ENCODE measurements at regions not wholly inside any gene's neighbourhood (a gene's known extent, or its start where the extent isn't known, plus 50 kb on each side); places are given as distances from the start of the nearest gene placed in this dataset.
"Not testable (repeated sequence)": the region's sequence is repeated elsewhere in the genome, so short reads cannot be mapped to it uniquely, and the experiment has no call there.

GRCh38 chrX:82528525-82528924 is 979.6 kb upstream of the POU3F4 start:
- Histone ChIP-seq H3K9me2 (replicated peaks; ENCODE audit: insufficient read depth, low read length) (no peaks in the 10 kb centered on the region), H3K4me1 (ENCODE audit: low read length) (no peaks in the 10 kb centered on the region), H3K9ac (ENCODE audit: low read length) (no peak overlapping the region), H3K4me2 (ENCODE audit: low read depth, low read length) (no peak overlapping the region), H3K4me3 (ENCODE audit: low read length) (no peak overlapping the region), H3K9me3 (replicated peaks; ENCODE audit: insufficient read depth, low read length) (no peaks in the 10 kb centered on the region), H2AFZ (ENCODE audit: low read length) (no peak overlapping the region), H4K20me1 (ENCODE audit: insufficient read depth, low read length) (no peaks in the 10 kb centered on the region), H3K27me3 (replicated peaks; ENCODE audit: insufficient read depth, low read length) (no peaks in the 10 kb centered on the region), H3K36me3 (replicated peaks; ENCODE audit: insufficient read depth, low read length) (no peaks in the 10 kb centered on the region), H3K79me2 (ENCODE audit: low read length) (no peaks in the 10 kb centered on the region), H3K27ac (ENCODE audit: low read length) (no peak overlapping the region), H3F3A (ENCODE audit: insufficient read depth, low read length) (no peaks in the 10 kb centered on the region)
- no peak for DNase-seq
- TF ChIP-seq CTCF (IDR thresholded peaks at IDR 0.05; ENCODE audit: low read length): no peak

- Histone ChIP-seq H3F3A (ENCODE audit: insufficient read depth, low read length) (no peaks in the 10 kb centered on the region), H4K20me1 (ENCODE audit: insufficient read depth, low read length) (no peaks in the 10 kb centered on the region), H3K9me3 (replicated peaks; ENCODE audit: insufficient read depth, low read length) (no peaks in the 10 kb centered on the region), H3K9me2 (replicated peaks; ENCODE audit: insufficient read depth, low read length) (no peaks in the 10 kb centered on the region), H3K36me3 (replicated peaks; ENCODE audit: insufficient read depth, low read length) (no peaks in the 10 kb centered on the region), H3K27me3 (replicated peaks; ENCODE audit: insufficient read depth, low read length) (no peaks in the 10 kb centered on the region), H3K4me2 (ENCODE audit: low read depth, low read length) (no peak overlapping the region), H3K27ac (ENCODE audit: low read length) (no peak overlapping the region), H2AFZ (ENCODE audit: low read length) (no peak overlapping the region), H3K9ac (ENCODE audit: low read length) (no peak overlapping the region), H3K4me1 (ENCODE audit: low read length) (no peaks in the 10 kb centered on the region), H3K4me3 (ENCODE audit: low read length) (no peak overlapping the region), H3K79me2 (ENCODE audit: low read length) (no peaks in the 10 kb centered on the region)
- TF ChIP-seq CTCF (IDR thresholded peaks at IDR 0.05; ENCODE audit: low read length) (no peak), EZH2 (optimal IDR thresholded peaks at IDR 0.05; ENCODE audit: low read depth, low read length) (no peak), EZH2phosphoT487 (IDR thresholded peaks at IDR 0.05; ENCODE audit: low read length) (no peak)
- DNase-seq: no peak
These were observed 973.9 kb upstream of the POU3F4 start for GRCh38 chrX:82534086-82534597.

GRCh38 chrX:82537205-82537604 is 970.9 kb upstream of the POU3F4 start:
- H3K27ac ChIP-seq (ENCODE audit: low read length); H4K20me1 ChIP-seq (ENCODE audit: insufficient read depth, low read length); H2AFZ ChIP-seq (ENCODE audit: low read length); H3K9me2 ChIP-seq (replicated peaks; ENCODE audit: insufficient read depth, low read length); H3K9me3 ChIP-seq (replicated peaks; ENCODE audit: insufficient read depth, low read length); H3K4me1 ChIP-seq (ENCODE audit: low read length); H3K4me3 ChIP-seq (ENCODE audit: low read length); H3K36me3 ChIP-seq (replicated peaks; ENCODE audit: insufficient read depth, low read length); H3K4me2 ChIP-seq (ENCODE audit: low read depth, low read length); DNase-seq; H3K27me3 ChIP-seq (replicated peaks; ENCODE audit: insufficient read depth, low read length); H3F3A ChIP-seq (ENCODE audit: insufficient read depth, low read length); H3K79me2 ChIP-seq (ENCODE audit: low read length); H3K9ac ChIP-seq (ENCODE audit: low read length): not testable (repeated sequence)

- Histone ChIP-seq H2AFZ (ENCODE audit: low read length) (no peak overlapping the region), H3F3A (ENCODE audit: insufficient read depth, low read length) (no peaks in the 10 kb centered on the region), H3K4me1 (ENCODE audit: low read length) (no peaks in the 10 kb centered on the region), H3K4me2 (ENCODE audit: low read depth, low read length) (no peak overlapping the region), H3K36me3 (replicated peaks; ENCODE audit: insufficient read depth, low read length) (no peaks in the 10 kb centered on the region), H3K9ac (ENCODE audit: low read length) (no peak overlapping the region), H3K27ac (ENCODE audit: low read length) (no peak overlapping the region), H3K9me2 (replicated peaks; ENCODE audit: insufficient read depth, low read length) (no peaks in the 10 kb centered on the region), H3K4me3 (ENCODE audit: low read length) (no peak overlapping the region), H3K27me3 (replicated peaks; ENCODE audit: insufficient read depth, low read length) (no peaks in the 10 kb centered on the region), H3K79me2 (ENCODE audit: low read length) (no peaks in the 10 kb centered on the region), H3K9me3 (replicated peaks; ENCODE audit: insufficient read depth, low read length) (no peaks in the 10 kb centered on the region), H4K20me1 (ENCODE audit: insufficient read depth, low read length) (no peaks in the 10 kb centered on the region)
- no peak for DNase-seq
- no peak for TF ChIP-seq EZH2 (optimal IDR thresholded peaks at IDR 0.05; ENCODE audit: low read depth, low read length)
- no peak for TF ChIP-seq CTCF (IDR thresholded peaks at IDR 0.05; ENCODE audit: low read length)
These were observed 966.3 kb upstream of the POU3F4 start for GRCh38 chrX:82541822-82542221.

GRCh38 chrX:82552201-82552600 is 955.9 kb upstream of the POU3F4 start:
- not testable (repeated sequence) for H3F3A ChIP-seq (ENCODE audit: insufficient read depth, low read length); H3K9me3 ChIP-seq (replicated peaks; ENCODE audit: insufficient read depth, low read length); H3K4me3 ChIP-seq (ENCODE audit: low read length); H4K20me1 ChIP-seq (ENCODE audit: insufficient read depth, low read length); H3K27ac ChIP-seq (ENCODE audit: low read length); H3K79me2 ChIP-seq (ENCODE audit: low read length); H3K9ac ChIP-seq (ENCODE audit: low read length); H3K4me2 ChIP-seq (ENCODE audit: low read depth, low read length); H3K36me3 ChIP-seq (replicated peaks; ENCODE audit: insufficient read depth, low read length); H3K4me1 ChIP-seq (ENCODE audit: low read length); H2AFZ ChIP-seq (ENCODE audit: low read length); H3K27me3 ChIP-seq (replicated peaks; ENCODE audit: insufficient read depth, low read length); DNase-seq; H3K9me2 ChIP-seq (replicated peaks; ENCODE audit: insufficient read depth, low read length)

All from MM.1S (cell line).